ENCODE measurements at regions not wholly inside any gene's neighbourhood (a gene's known extent, or its start where the extent isn't known, plus 50 kb on each side); places are given as distances from the start of the nearest gene placed in this dataset.

- in situ Hi-C loops (cut with MboI; ENCODE audit: low sequenced_read_pairs) = no loop called here
- no peaks in the 10 kb centered on the region for H3K4me1 ChIP-seq
- H3K4me3 ChIP-seq = no peak overlapping the region
- no peak for DNase-seq (ENCODE audit: low spot score in 2 of 2)
- no peaks in the 10 kb centered on the region for H3K36me3 ChIP-seq (replicated peaks)
- H3K27me3 ChIP-seq (ENCODE audit: low read depth) = no peaks in the 10 kb centered on the region
- 0 out of 2 replicates have a peak, but pooled peaks cover 2% of the 10 kb centered on the region for H3K9me3 ChIP-seq
Measured at GRCh38 chr18:77360315-77361190, 110.9 kb downstream of the GALR1 start.

GRCh38 chr18:77361382-77361781 is 111.7 kb downstream of the GALR1 start:
- Histone ChIP-seq H3K9me3 (0 out of 2 replicates have a peak, but pooled peaks cover 2% of the 10 kb centered on the region), H3K4me1 (no peaks in the 10 kb centered on the region), H3K36me3 (replicated peaks) (no peaks in the 10 kb centered on the region), H3K27me3 (ENCODE audit: low read depth) (no peaks in the 10 kb centered on the region), H3K4me3 (no peak overlapping the region)
- no peak for DNase-seq (ENCODE audit: low spot score in 2 of 2)
- in situ Hi-C loops (cut with MboI; ENCODE audit: low sequenced_read_pairs) = no loop called here

- in situ Hi-C loops (cut with MboI; ENCODE audit: low sequenced_read_pairs) = no loop called here
- Histone ChIP-seq H3K4me3 (no peak overlapping the region), H3K36me3 (replicated peaks) (no peaks in the 10 kb centered on the region), H3K27me3 (ENCODE audit: low read depth) (no peaks in the 10 kb centered on the region), H3K9me3 (no peaks in the 10 kb centered on the region), H3K4me1 (no peaks in the 10 kb centered on the region)
- DNase-seq (ENCODE audit: low spot score in 2 of 2) = no peak
Measured at GRCh38 chr18:77365667-77366066, 116.0 kb downstream of the GALR1 start.

DNA sequence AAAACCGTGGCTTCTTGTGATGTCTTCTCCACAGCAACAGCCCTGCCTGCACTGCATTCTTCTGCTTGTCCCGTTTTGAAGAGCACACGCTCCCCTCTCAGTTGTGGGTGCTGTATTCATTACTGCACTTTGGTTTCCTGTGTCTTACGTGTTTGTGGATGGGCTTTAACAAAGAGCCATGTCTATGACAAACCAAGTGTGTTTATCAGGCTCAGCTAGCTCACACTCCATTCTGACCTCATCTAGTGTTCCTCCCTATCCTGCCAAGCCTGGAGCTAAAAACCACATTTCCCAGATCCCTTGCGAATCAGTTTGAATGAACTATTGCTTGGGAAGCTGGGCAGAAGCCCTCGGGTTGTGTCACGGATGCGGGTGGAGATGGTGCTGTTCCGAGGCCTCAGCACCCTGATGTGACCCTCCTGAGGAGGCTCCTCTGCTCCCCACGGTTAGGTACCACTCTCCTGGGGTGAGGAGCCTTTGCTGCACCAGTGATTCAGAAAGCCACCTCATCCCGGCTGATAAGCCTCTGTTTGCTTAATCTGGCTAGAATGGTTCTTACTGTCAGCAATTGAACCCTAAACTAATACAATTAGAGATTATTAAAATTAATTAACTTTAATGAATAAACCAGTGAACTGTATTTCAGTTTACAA is 116.5 kb downstream of the GALR1 start:
- Histone ChIP-seq H3K4me1 (no peaks in the 10 kb centered on the region), H3K4me3 (no peak overlapping the region), H3K9me3 (no peaks in the 10 kb centered on the region), H3K27me3 (ENCODE audit: low read depth) (no peaks in the 10 kb centered on the region), H3K36me3 (replicated peaks) (no peaks in the 10 kb centered on the region)
- in situ Hi-C loops (cut with MboI; ENCODE audit: low sequenced_read_pairs) = no loop called here
- no peak for DNase-seq (ENCODE audit: low spot score in 2 of 2)

- no peaks in the 10 kb centered on the region for H3K9me3 ChIP-seq
- H3K4me3 ChIP-seq = no peak overlapping the region
- no peak for DNase-seq (ENCODE audit: low spot score in 2 of 2)
- H3K27me3 ChIP-seq (ENCODE audit: low read depth) = no peaks in the 10 kb centered on the region
- no peaks in the 10 kb centered on the region for H3K36me3 ChIP-seq (replicated peaks)
- in situ Hi-C loops (cut with MboI; ENCODE audit: low sequenced_read_pairs) = no loop called here
- H3K4me1 ChIP-seq = no peaks in the 10 kb centered on the region
Measured at GRCh38 chr18:77366720-77367641, 117.3 kb downstream of the GALR1 start.

- in situ Hi-C loops (cut with MboI; ENCODE audit: low sequenced_read_pairs) = no loop called here
- no peak for DNase-seq (ENCODE audit: low spot score in 2 of 2)
- Histone ChIP-seq H3K4me3 (no peak overlapping the region), H3K4me1 (no peaks in the 10 kb centered on the region), H3K36me3 (replicated peaks) (no peaks in the 10 kb centered on the region), H3K27me3 (ENCODE audit: low read depth) (no peaks in the 10 kb centered on the region), H3K9me3 (no peaks in the 10 kb centered on the region)
Measured at GRCh38 chr18:77369644-77370043, 120.0 kb downstream of the GALR1 start.

- Histone ChIP-seq H3K36me3 (replicated peaks) (no peaks in the 10 kb centered on the region), H3K27me3 (ENCODE audit: low read depth) (no peaks in the 10 kb centered on the region), H3K9me3 (no peaks in the 10 kb centered on the region), H3K4me1 (no peaks in the 10 kb centered on the region), H3K4me3 (no peak overlapping the region)
- no peak for DNase-seq (ENCODE audit: low spot score in 2 of 2)
- in situ Hi-C loops (cut with MboI; ENCODE audit: low sequenced_read_pairs) = no loop called here
Measured at GRCh38 chr18:77373730-77374445, 124.2 kb downstream of the GALR1 start.

DNA sequence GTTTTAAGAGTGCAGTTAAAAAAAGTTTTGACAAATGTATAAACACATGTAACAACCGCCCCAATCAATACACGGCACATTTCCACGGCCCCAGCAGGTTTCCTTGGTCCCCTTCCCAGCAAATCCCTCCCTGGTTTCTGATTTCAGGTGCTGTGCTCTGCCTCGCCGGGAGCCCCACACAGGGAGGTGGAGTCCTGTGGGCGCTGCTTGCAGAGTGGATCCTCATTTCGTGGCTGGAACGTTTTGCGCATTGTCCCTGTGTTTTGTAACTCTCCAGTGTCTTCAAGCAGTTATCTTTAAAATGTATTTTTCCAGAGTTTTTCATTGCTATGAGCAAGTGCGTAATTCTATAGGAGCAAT is 124.8 kb downstream of the GALR1 start:
- Histone ChIP-seq H3K27me3 (ENCODE audit: low read depth) (no peaks in the 10 kb centered on the region), H3K9me3 (no peaks in the 10 kb centered on the region), H3K36me3 (replicated peaks) (no peaks in the 10 kb centered on the region), H3K4me1 (no peaks in the 10 kb centered on the region), H3K4me3 (no peak overlapping the region)
- DNase-seq (ENCODE audit: low spot score in 2 of 2) = no peak
- in situ Hi-C loops (cut with MboI; ENCODE audit: low sequenced_read_pairs) = no loop called here

DNA sequence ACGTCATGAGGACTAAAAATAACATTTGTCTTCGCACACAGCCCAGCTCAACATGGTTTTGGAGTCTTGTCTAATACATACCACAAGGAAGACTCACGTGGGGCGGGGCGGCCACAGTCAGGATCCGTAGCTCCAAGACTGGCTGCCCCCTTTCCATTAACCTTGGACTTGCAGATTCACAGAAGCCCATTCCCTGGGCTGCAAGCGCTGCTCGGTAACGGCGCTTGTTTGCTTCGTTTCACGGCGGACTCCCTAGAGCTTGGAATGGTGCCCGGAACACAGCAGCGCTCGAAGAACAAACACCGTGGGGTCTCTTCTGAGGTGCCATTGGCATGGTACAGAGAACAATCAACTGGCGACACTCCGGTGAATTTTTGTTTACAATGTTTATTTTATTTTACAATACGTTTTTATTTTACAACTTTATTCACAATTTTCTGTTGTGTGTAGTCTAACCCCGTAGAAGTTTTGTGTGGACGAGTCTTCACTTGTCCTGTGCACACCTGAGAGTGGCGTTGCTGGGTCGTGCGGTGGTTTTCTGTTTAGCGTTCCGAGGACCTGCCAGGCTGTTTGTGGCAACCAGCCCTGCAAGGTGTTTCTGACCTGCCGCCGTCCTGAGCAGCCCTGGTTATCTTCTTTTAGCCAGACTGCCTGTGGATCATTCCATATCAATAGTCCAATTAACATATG is 126.5 kb downstream of the GALR1 start:
- no peaks in the 10 kb centered on the region for H3K36me3 ChIP-seq (replicated peaks)
- no peaks in the 10 kb centered on the region for H3K4me1 ChIP-seq
- no peak overlapping the region for H3K4me3 ChIP-seq
- in situ Hi-C loops (cut with MboI; ENCODE audit: low sequenced_read_pairs) = no loop called here
- DNase-seq (ENCODE audit: low spot score in 2 of 2) = no peak
- H3K27me3 ChIP-seq (ENCODE audit: low read depth) = no peaks in the 10 kb centered on the region
- H3K9me3 ChIP-seq = no peaks in the 10 kb centered on the region

DNA sequence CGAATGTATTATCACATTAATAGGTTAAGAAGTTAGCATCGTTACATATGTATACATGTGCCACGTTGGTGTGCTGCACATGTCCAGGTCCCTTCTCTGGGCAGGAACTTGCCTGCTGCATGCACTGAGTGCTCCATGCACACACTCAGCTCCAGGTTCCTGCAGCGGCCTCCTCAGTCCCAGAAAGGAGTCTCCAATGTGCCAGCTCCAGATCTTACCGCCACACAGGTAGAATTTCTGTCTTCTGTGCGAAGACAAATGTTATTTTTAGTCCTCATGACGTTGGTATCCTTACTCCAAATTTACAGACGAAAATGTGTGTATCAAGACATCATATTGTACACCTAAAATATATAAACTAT is 127.1 kb downstream of the GALR1 start:
- H3K4me3 ChIP-seq = no peak overlapping the region
- no peaks in the 10 kb centered on the region for H3K27me3 ChIP-seq (ENCODE audit: low read depth)
- H3K4me1 ChIP-seq = no peaks in the 10 kb centered on the region
- DNase-seq (ENCODE audit: low spot score in 2 of 2) = no peak
- no peaks in the 10 kb centered on the region for H3K36me3 ChIP-seq (replicated peaks)
- no peaks in the 10 kb centered on the region for H3K9me3 ChIP-seq
- in situ Hi-C loops (cut with MboI; ENCODE audit: low sequenced_read_pairs) = no loop called here

DNA sequence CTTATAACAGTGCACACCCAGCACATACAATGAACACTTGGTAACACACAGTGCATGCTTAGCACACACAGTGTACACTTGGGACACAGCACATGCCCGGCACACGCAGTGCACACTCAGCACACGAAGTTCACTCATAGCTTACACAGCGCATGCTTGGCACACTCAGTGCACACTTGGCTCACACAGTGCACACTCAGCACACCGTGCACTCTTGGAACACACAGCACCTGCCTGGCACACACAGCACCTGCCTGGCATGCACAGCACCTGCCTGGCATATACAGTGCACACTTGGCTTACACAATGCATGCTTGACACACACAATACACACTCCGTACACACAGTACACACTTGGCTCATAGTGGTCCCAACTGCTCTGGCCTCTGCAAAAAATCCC is 128.2 kb downstream of the GALR1 start:
- in situ Hi-C loops (cut with MboI; ENCODE audit: low sequenced_read_pairs) = no loop called here

DNA sequence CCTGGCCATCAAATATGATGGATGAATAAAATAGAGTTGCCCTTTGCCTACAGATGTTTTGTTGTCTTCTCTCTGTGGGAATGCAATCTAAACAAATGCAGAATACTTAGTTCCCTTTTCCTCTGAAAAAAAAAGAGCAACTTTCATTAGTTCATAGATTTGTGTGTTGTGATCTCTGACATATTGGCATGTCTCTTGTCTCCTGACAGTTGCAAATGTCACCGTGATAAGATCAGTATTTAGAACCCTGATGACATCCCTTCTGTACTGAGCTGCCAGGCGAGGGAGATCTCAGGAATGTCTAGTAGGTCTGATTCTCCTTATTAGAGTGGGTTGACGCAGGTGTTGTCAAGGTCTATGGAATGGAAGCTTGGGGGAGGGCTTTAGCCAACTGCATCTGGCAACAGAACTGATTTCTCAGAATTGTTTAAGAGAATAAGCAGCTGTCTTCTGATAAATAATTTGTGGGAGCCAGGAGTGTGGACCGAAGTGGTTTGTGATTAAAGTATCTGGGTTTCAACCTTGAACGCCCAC is 130.4 kb downstream of the GALR1 start:
- H3K36me3 ChIP-seq (replicated peaks) = no peaks in the 10 kb centered on the region
- H3K4me3 ChIP-seq = no peak overlapping the region
- no peaks in the 10 kb centered on the region for H3K9me3 ChIP-seq
- no peak for DNase-seq (ENCODE audit: low spot score in 2 of 2)
- H3K4me1 ChIP-seq = no peaks in the 10 kb centered on the region
- H3K27me3 ChIP-seq (ENCODE audit: low read depth) = no peaks in the 10 kb centered on the region
- in situ Hi-C loops (cut with MboI; ENCODE audit: low sequenced_read_pairs) = no loop called here

More for the DNA sequence above, 128.2 kb downstream of the GALR1 start:
- no peaks in the 10 kb centered on the region for H3K4me1 ChIP-seq
- H3K27me3 ChIP-seq (ENCODE audit: low read depth) = no peaks in the 10 kb centered on the region
- H3K4me3 ChIP-seq = no peak overlapping the region
- no peaks in the 10 kb centered on the region for H3K9me3 ChIP-seq
- no peak for DNase-seq (ENCODE audit: low spot score in 2 of 2)
- H3K36me3 ChIP-seq (replicated peaks) = no peaks in the 10 kb centered on the region

GRCh38 chr18:77380695-77381094 is 131.0 kb downstream of the GALR1 start:
- in situ Hi-C loops (cut with MboI; ENCODE audit: low sequenced_read_pairs) = no loop called here
- Histone ChIP-seq H3K27me3 (ENCODE audit: low read depth) (no peaks in the 10 kb centered on the region), H3K4me1 (no peaks in the 10 kb centered on the region), H3K36me3 (replicated peaks) (no peaks in the 10 kb centered on the region), H3K4me3 (no peak overlapping the region), H3K9me3 (no peaks in the 10 kb centered on the region)
- no peak for DNase-seq (ENCODE audit: low spot score in 2 of 2)
